IMR-90 (cell line): ENCODE measurements at regions not wholly inside any gene's neighbourhood (a gene's known extent, or its start where the extent isn't known, plus 50 kb on each side); places are given as distances from the start of the nearest gene placed in this dataset.

Experiments
- ATAC-seq: fragments of 200-7000 bp; cut with Tn5 transposase; 2 replicates; pipeline ENCODE4 v1.9.1; 2020; ENCODE audit warnings: low read depth, mild to moderate bottlenecking, moderate library complexity
- BruUV-seq: library from RNA; stranded (reverse); fragments of 400-500 nt; replicated peaks from 2 replicates; lab custom pipeline; 2021; lab: Mats Ljungman, UMichigan
- CTCF ChIA-PET: fragments of 300-600 bp; formaldehyde crosslinking; extraction: SDS; loops from one replicate; lab custom pipeline; 2021; ENCODE audit warnings: antibody characterized with exemption; lab: Yijun Ruan, JAX
- POLR2A ChIA-PET: fragments of 300-600 bp; sonication (Branson Sonifier 250); formaldehyde crosslinking; loops from one replicate; lab custom pipeline; 2022; ENCODE audit warnings: antibody characterized with exemption; ENCODE audit not compliant: unreplicated experiment; lab: Charles Lee
- DNase-seq: peaks from one replicate; pipeline ENCODE4 v3.0.0; 2013
- H2AFZ ChIP-seq: replicated peaks from 2 replicates; pipeline ENCODE3; 2013; ENCODE audit warnings: low read length, mild to moderate bottlenecking; ENCODE audit not compliant: poor library complexity
- H2AK5ac ChIP-seq: 2 replicates; pipeline ENCODE4 v1.6.1; 2013; ENCODE audit warnings: low read depth, low read length, inconsistent platforms
- H2AK9ac ChIP-seq: replicated peaks from 2 replicates; pipeline ENCODE3; 2013; ENCODE audit warnings: mild to moderate bottlenecking, low read depth, low read length, moderate library complexity; ENCODE audit not compliant: poor library complexity
- H2BK120ac ChIP-seq: 2 replicates; pipeline ENCODE4 v1.6.1; 2013; ENCODE audit warnings: low read depth, low read length, inconsistent platforms
- H2BK15ac ChIP-seq: 3 replicates; pipeline ENCODE4 v1.6.1; 2013; ENCODE audit warnings: low read depth, low read length, inconsistent platforms
- H2BK20ac ChIP-seq: 2 replicates; pipeline ENCODE4 v1.6.1; 2013; ENCODE audit warnings: low read depth, mild to moderate bottlenecking, inconsistent platforms, low read length, moderate library complexity
- H2BK5ac ChIP-seq: 2 replicates; pipeline ENCODE4 v1.6.1; 2013; ENCODE audit warnings: mild to moderate bottlenecking, low read depth, low read length, inconsistent platforms; ENCODE audit not compliant: poor library complexity, severe bottlenecking
- H3K14ac ChIP-seq: replicated peaks from 2 replicates; pipeline ENCODE4 v1.6.1; 2013; ENCODE audit warnings: low read depth, low read length, inconsistent platforms
- H3K18ac ChIP-seq: 2 replicates; pipeline ENCODE4 v1.6.1; 2013; ENCODE audit warnings: low read depth, low read length, control low read depth
- H3K23ac ChIP-seq: 2 replicates; pipeline ENCODE4 v1.6.1; 2013; ENCODE audit warnings: low read depth, low read length, inconsistent platforms
- H3K27ac ChIP-seq: 2 replicates; pipeline ENCODE4 v1.5.1; 2013; ENCODE audit warnings: mild to moderate bottlenecking, control low read depth, low read length; ENCODE audit not compliant: insufficient read depth
- H3K27me3 ChIP-seq: 2 replicates; pipeline ENCODE4 v1.6.1; 2013; ENCODE audit warnings: low read length; ENCODE audit not compliant: control insufficient read depth, insufficient read depth
- H3K36me3 ChIP-seq: 2 replicates; pipeline ENCODE4 v1.6.1; 2013; ENCODE audit warnings: low read length, mixed read lengths; ENCODE audit not compliant: control insufficient read depth, insufficient read depth
- H3K4ac ChIP-seq: 2 replicates; pipeline ENCODE4 v1.6.1; 2013; ENCODE audit warnings: low read depth, low read length, inconsistent platforms
- H3K4me1 ChIP-seq: 2 replicates; pipeline ENCODE4 v1.6.1; 2013; ENCODE audit warnings: low read length, mixed read lengths; ENCODE audit not compliant: control insufficient read depth, insufficient read depth
- H3K4me2 ChIP-seq: 2 replicates; pipeline ENCODE4 v1.6.1; 2013; ENCODE audit warnings: low read depth, mild to moderate bottlenecking, control low read depth, low read length, moderate library complexity
- H3K4me3 ChIP-seq: 2 replicates; pipeline ENCODE4 v1.5.1; 2013; ENCODE audit warnings: low read depth, mild to moderate bottlenecking, control low read depth, low read length, moderate library complexity; ENCODE audit not compliant: insufficient read depth
- H3K56ac ChIP-seq: 2 replicates; pipeline ENCODE4 v1.6.1; 2013; ENCODE audit warnings: low read length, inconsistent platforms; ENCODE audit not compliant: insufficient read depth; ENCODE audit errors: extremely low read depth
- H3K79me1 ChIP-seq, 2 experiments: 2 replicates each; pipeline ENCODE4 v1.6.1; 2013; ENCODE audit warnings: low read length in 2 of 2, inconsistent platforms in 1 of 2, low read depth in 1 of 2
- H3K9ac ChIP-seq: 2 replicates; pipeline ENCODE4 v1.6.1; 2013; ENCODE audit warnings: low read depth, low read length, control low read depth
- H3K9me1 ChIP-seq: 2 replicates; pipeline ENCODE4 v1.6.1; 2013; ENCODE audit warnings: low read length, inconsistent platforms; ENCODE audit not compliant: insufficient read depth
- H3K9me3 ChIP-seq: 2 replicates; pipeline ENCODE4 v1.6.1; 2013; ENCODE audit warnings: low read length; ENCODE audit not compliant: control insufficient read depth, insufficient read depth
- H4K20me1 ChIP-seq: 2 replicates; pipeline ENCODE4 v1.6.1; 2013; ENCODE audit warnings: low read length, inconsistent platforms; ENCODE audit not compliant: insufficient read depth
- H4K5ac ChIP-seq: 2 replicates; pipeline ENCODE4 v1.6.1; 2013; ENCODE audit warnings: mild to moderate bottlenecking, low read depth, low read length, control low read depth
- H4K8ac ChIP-seq, 2 experiments: 2 replicates each; pipeline ENCODE4 v1.6.1; 2013; ENCODE audit warnings: low read depth in 2 of 2, low read length in 2 of 2, control low read depth in 1 of 2, inconsistent platforms in 1 of 2
- H4K91ac ChIP-seq: 2 replicates; pipeline ENCODE4 v1.6.1; 2013; ENCODE audit warnings: low read depth, low read length, inconsistent platforms; ENCODE audit not compliant: insufficient read depth
- BHLHE40 ChIP-seq: fragments of 150-350 bp; IDR thresholded peaks from 2 replicates; pipeline ENCODE4 v1.6.1; 2016; ENCODE audit warnings: mild to moderate bottlenecking, low read depth, low read length
- CEBPB ChIP-seq: IDR thresholded peaks from 2 replicates; pipeline ENCODE4 v1.6.1; 2012; ENCODE audit warnings: low read depth, low read length, improper control_type of control experiment
- CHD1 ChIP-seq: IDR thresholded peaks from 2 replicates; pipeline ENCODE4 v1.6.1; 2012; ENCODE audit warnings: low read depth, low read length, improper control_type of control experiment
- ELK1 ChIP-seq: fragments of 150-350 bp; IDR thresholded peaks from 2 replicates; pipeline ENCODE4 v1.6.1; 2016; ENCODE audit warnings: low read depth, mild to moderate bottlenecking, low read length, moderate library complexity, borderline replicate concordance
- FOS ChIP-seq: fragments of 150-350 bp; IDR thresholded peaks from 2 replicates; pipeline ENCODE4 v1.6.1; 2016; ENCODE audit warnings: low read depth, low read length
- MAFK ChIP-seq: IDR thresholded peaks from 2 replicates; pipeline ENCODE4 v1.6.1; 2012; ENCODE audit warnings: low read depth, low read length, improper control_type of control experiment
- MAZ ChIP-seq: IDR thresholded peaks from 2 replicates; pipeline ENCODE4 v1.6.1; 2012; ENCODE audit warnings: low read depth, mild to moderate bottlenecking, low read length, improper control_type of control experiment, moderate library complexity, borderline replicate concordance
- MXI1 ChIP-seq: IDR thresholded peaks from 2 replicates; pipeline ENCODE4 v1.6.1; 2012; ENCODE audit warnings: low read depth, mild to moderate bottlenecking, low read length, moderate library complexity, borderline replicate concordance
- NFE2L2 ChIP-seq: fragments of 150-350 bp; IDR thresholded peaks from 2 replicates; pipeline ENCODE4 v1.6.1; 2016; ENCODE audit warnings: low read depth, mild to moderate bottlenecking, low read length
- POLR2A ChIP-seq: IDR thresholded peaks from 2 replicates; pipeline ENCODE4 v1.6.1; 2012; ENCODE audit warnings: mild to moderate bottlenecking, low read depth, low read length
- RAD21 ChIP-seq: IDR thresholded peaks from 2 replicates; pipeline ENCODE4 v1.6.1; 2012; ENCODE audit warnings: low read length, improper control_type of control experiment
- RCOR1 ChIP-seq: IDR thresholded peaks from 2 replicates; pipeline ENCODE4 v1.6.1; 2012; ENCODE audit warnings: mild to moderate bottlenecking, low read length, improper control_type of control experiment; ENCODE audit not compliant: insufficient replicate concordance
- RFX5 ChIP-seq: IDR thresholded peaks from 2 replicates; pipeline ENCODE4 v1.8.0; 2012; ENCODE audit warnings: low read depth, mild to moderate bottlenecking, low read length, moderate library complexity
- SMC3 ChIP-seq: fragments of 150-350 bp; IDR thresholded peaks from 2 replicates; pipeline ENCODE4 v1.6.1; 2016; ENCODE audit warnings: low read depth, mild to moderate bottlenecking, antibody characterized with exemption, low read length, moderate library complexity
- USF2 ChIP-seq: fragments of 150-350 bp; IDR thresholded peaks from 2 replicates; pipeline ENCODE4 v1.6.1; 2017; ENCODE audit warnings: mild to moderate bottlenecking, antibody characterized with exemption, low read length, low read depth
- WGBS, 2 experiments: methylation state at CpG; one replicate each; pipeline versions ENCODE4 v1.1.5 to v1.1.7; 2013; ENCODE audit warnings: missing lambda C conversion rate in 2 of 2; ENCODE audit not compliant: insufficient read length in 1 of 2; ENCODE audit errors: extremely low coverage in 2 of 2; 5-methylcytosine and 5-hydroxymethylcytosine counted together
- dilution Hi-C: fragments of 300-500 bp; cut with HindIII; formaldehyde crosslinking; loops from one replicate; pipeline ENCODE4 v1.14.3; 2018; ENCODE audit warnings: low sequenced_read_pairs; ENCODE audit not compliant: unreplicated experiment
- in situ Hi-C: fragments of 300-500 bp; cut with MboI; formaldehyde crosslinking; loops from 3 replicates; pipeline ENCODE4 v1.14.3; 2019; ENCODE audit warnings: low sequenced_read_pairs, inconsistent platforms, mixed read lengths
- intact Hi-C: fragments of 100-400 bp; cut with micrococcal nuclease; formaldehyde crosslinking; loops from 2 replicates; pipeline ENCODE4 v1.10.0; 2022
- TF ChIP-seq, protein P1 (sequence below): conservative IDR thresholded peaks from 2 replicates; pipeline ENCODE4 v1.5.1; 2012; ENCODE audit warnings: mild to moderate bottlenecking, low read depth, low read length, improper control_type of control experiment

DNA sequence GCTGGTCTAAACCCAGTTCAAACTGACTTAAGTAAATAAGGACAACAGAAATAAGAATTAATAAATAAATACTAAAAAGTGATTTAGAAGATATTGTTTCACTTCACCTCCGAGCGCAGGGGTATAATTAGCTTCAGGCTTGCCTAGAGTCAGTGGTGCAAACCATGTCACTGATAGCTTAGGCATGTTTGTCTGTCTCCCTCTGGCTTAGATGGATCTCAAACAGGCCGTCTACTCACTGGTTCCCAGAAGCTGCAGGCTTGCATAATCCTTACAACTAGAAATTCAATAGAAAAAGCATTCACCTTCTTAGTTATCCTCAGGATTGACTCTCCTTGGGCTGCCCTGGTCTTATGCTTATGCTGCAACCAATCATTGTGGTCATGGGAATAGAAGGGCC lies 629.8 kb upstream of the WWC1 start:
- H2BK5ac ChIP-seq = no peak overlapping the region
- H2BK15ac ChIP-seq = no peak overlapping the region
- dilution Hi-C loops = no loop called here
- no peak overlapping the region for H3K4ac ChIP-seq
- H3K4me2 ChIP-seq = no peak overlapping the region
- no peak overlapping the region for H2AK9ac ChIP-seq
- H2AFZ ChIP-seq = no peak overlapping the region
- in situ Hi-C loops = no loop called here
- no TSS peak for BruUV-seq
- no peak overlapping the region for H3K4me3 ChIP-seq
- no peak overlapping the region for H2BK20ac ChIP-seq
- DNase-seq (no peak), ATAC-seq (no peak)
- no peak overlapping the region for H3K14ac ChIP-seq
- no peaks in the 10 kb centered on the region for H3K9me3 ChIP-seq
- H3K23ac ChIP-seq = no peak overlapping the region
- ChIA-PET POLR2A (no interaction called here), CTCF (no interaction called here)
- no peak overlapping the region for H4K8ac ChIP-seq
- H3K9ac ChIP-seq = no peak overlapping the region
- H3K4me1 ChIP-seq = 0 out of 2 replicates have a peak, but pooled peaks cover 2% of the 10 kb centered on the region
- no peaks in the 10 kb centered on the region for H3K79me1 ChIP-seq
- no peak for TF ChIP-seq MXI1
- TF ChIP-seq, protein P1, sequence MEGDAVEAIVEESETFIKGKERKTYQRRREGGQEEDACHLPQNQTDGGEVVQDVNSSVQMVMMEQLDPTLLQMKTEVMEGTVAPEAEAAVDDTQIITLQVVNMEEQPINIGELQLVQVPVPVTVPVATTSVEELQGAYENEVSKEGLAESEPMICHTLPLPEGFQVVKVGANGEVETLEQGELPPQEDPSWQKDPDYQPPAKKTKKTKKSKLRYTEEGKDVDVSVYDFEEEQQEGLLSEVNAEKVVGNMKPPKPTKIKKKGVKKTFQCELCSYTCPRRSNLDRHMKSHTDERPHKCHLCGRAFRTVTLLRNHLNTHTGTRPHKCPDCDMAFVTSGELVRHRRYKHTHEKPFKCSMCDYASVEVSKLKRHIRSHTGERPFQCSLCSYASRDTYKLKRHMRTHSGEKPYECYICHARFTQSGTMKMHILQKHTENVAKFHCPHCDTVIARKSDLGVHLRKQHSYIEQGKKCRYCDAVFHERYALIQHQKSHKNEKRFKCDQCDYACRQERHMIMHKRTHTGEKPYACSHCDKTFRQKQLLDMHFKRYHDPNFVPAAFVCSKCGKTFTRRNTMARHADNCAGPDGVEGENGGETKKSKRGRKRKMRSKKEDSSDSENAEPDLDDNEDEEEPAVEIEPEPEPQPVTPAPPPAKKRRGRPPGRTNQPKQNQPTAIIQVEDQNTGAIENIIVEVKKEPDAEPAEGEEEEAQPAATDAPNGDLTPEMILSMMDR = no peak
- no peak for TF ChIP-seq FOS
- TF ChIP-seq CHD1 = no peak
- no peak for TF ChIP-seq NFE2L2
- TF ChIP-seq RFX5 = no peak
- TF ChIP-seq USF2 = no peak
- TF ChIP-seq BHLHE40 = no peak
- TF ChIP-seq RCOR1 = no peak
- TF ChIP-seq MAFK = no peak
- no peak for TF ChIP-seq SMC3
- TF ChIP-seq MAZ = no peak
- no peak for TF ChIP-seq ELK1
- TF ChIP-seq CEBPB = no peak
- no peak for TF ChIP-seq RAD21
- no peak for TF ChIP-seq POLR2A
- no peak overlapping the region for H4K5ac ChIP-seq
- H2AK5ac ChIP-seq = no peak overlapping the region
- no CpG with 5 or more reads among the region's 3 CpGs for WGBS, 2 experiments
- no peak overlapping the region for H4K91ac ChIP-seq
- H3K56ac ChIP-seq = no peak overlapping the region
- H2BK120ac ChIP-seq = no peak overlapping the region
- intact Hi-C loops = no loop called here
- H3K18ac ChIP-seq = no peak overlapping the region
- no peaks in the 10 kb centered on the region for H4K20me1 ChIP-seq
- H3K27me3 ChIP-seq = no peaks in the 10 kb centered on the region
- H3K27ac ChIP-seq = no peak overlapping the region
- no peaks in the 10 kb centered on the region for H3K9me1 ChIP-seq
- no peaks in the 10 kb centered on the region for H3K36me3 ChIP-seq
